NCI-H146 treated with DMSO at 0.1 percent for 48 hours (cell line): ENCODE measurements at regions not wholly inside any gene's neighbourhood (a gene's known extent, or its start where the extent isn't known, plus 50 kb on each side); places are given as distances from the start of the nearest gene placed in this dataset.

Experiments
- DNase-seq: peaks from one replicate; lab custom pipeline; 2025; ENCODE audit not compliant: unreplicated experiment; lab: John Stamatoyannopoulos, UW

GRCh38 chr11:128269466-128269865 is 317.9 kb downstream of the ETS1 start:
- DNase-seq, result no peak

GRCh38 chr11:128266893-128267292 is 320.5 kb downstream of the ETS1 start:
- no peak for DNase-seq

- no peak for DNase-seq
Observed at GRCh38 chr11:128262463-128263345, 324.7 kb downstream of the ETS1 start.

- DNase-seq, result no peak
Observed at GRCh38 chr11:128261011-128261421, 326.3 kb downstream of the ETS1 start.

GRCh38 chr11:128260398-128260797 is 327.0 kb downstream of the ETS1 start:
- DNase-seq, result no peak

GRCh38 chr11:128259816-128260215 is 327.5 kb downstream of the ETS1 start:
- no peak for DNase-seq

GRCh38 chr11:128254941-128255340 is 332.4 kb downstream of the ETS1 start:
- no peak for DNase-seq

GRCh38 chr11:128251140-128251539 is 336.2 kb downstream of the ETS1 start:
- no peak for DNase-seq

- no peak for DNase-seq
Observed at GRCh38 chr11:128250482-128250881, 336.9 kb downstream of the ETS1 start.

GRCh38 chr11:128246810-128247594 is 340.4 kb downstream of the ETS1 start:
- no peak for DNase-seq

- no peak for DNase-seq
Observed at GRCh38 chr11:128246364-128246801, 341.0 kb downstream of the ETS1 start.

GRCh38 chr11:128244871-128245270 is 342.5 kb downstream of the ETS1 start:
- DNase-seq, result no peak

GRCh38 chr11:128242451-128242850 is 344.9 kb downstream of the ETS1 start:
- DNase-seq, result no peak

- DNase-seq, result no peak
Observed at GRCh38 chr11:128240546-128240945, 346.8 kb downstream of the ETS1 start.

- no peak for DNase-seq
Observed at GRCh38 chr11:128239306-128239705, 348.1 kb downstream of the ETS1 start.

- no peak for DNase-seq
Observed at GRCh38 chr11:128238521-128239265, 348.7 kb downstream of the ETS1 start.

- DNase-seq, result no peak
Observed at GRCh38 chr11:128236506-128237498, 350.6 kb downstream of the ETS1 start.

GRCh38 chr11:128235958-128236357 is 351.4 kb downstream of the ETS1 start:
- DNase-seq, result peak; percentile 62

- DNase-seq, result no peak
Observed at GRCh38 chr11:128235426-128235825, 351.9 kb downstream of the ETS1 start.

GRCh38 chr11:128234143-128234542 is 353.2 kb downstream of the ETS1 start:
- DNase-seq, result no peak
